HUES64 (cell line): ENCODE measurements at regions not wholly inside any gene's neighbourhood (a gene's known extent, or its start where the extent isn't known, plus 50 kb on each side); places are given as distances from the start of the nearest gene placed in this dataset.

Source experiments
- H3K27ac ChIP-seq: 2 replicates; pipeline ENCODE4 v1.7.0; 2013; ENCODE audit warnings: low read depth, low read length, inconsistent platforms
- H3K27me3 ChIP-seq: 2 replicates; pipeline ENCODE4 v1.6.1; 2013; ENCODE audit warnings: mild to moderate bottlenecking, low read length; ENCODE audit not compliant: insufficient read depth
- H3K36me3 ChIP-seq: 2 replicates; pipeline ENCODE4 v1.6.1; 2013; ENCODE audit warnings: mild to moderate bottlenecking, low read length; ENCODE audit not compliant: insufficient read depth
- H3K4me1 ChIP-seq: 2 replicates; pipeline ENCODE4 v1.6.1; 2013; ENCODE audit warnings: mild to moderate bottlenecking, low read length, moderate library complexity; ENCODE audit not compliant: insufficient read depth
- H3K4me3 ChIP-seq: 2 replicates; pipeline ENCODE4 v1.5.1; 2013; ENCODE audit warnings: mild to moderate bottlenecking, low read length, moderate library complexity
- H3K9ac ChIP-seq: 2 replicates; pipeline ENCODE4 v1.6.1; 2013; ENCODE audit warnings: mild to moderate bottlenecking, low read depth, low read length
- H3K9me3 ChIP-seq: 2 replicates; pipeline ENCODE4 v1.6.1; 2013; ENCODE audit warnings: low read depth, low read length; ENCODE audit not compliant: insufficient read depth
- WGBS: fragments of 150-250, 120-280 bp; methylation state at CpG from one replicate; pipeline ENCODE4 v1.1.7; 2013; ENCODE audit warnings: missing lambda C conversion rate; 5-methylcytosine and 5-hydroxymethylcytosine counted together

DNA sequence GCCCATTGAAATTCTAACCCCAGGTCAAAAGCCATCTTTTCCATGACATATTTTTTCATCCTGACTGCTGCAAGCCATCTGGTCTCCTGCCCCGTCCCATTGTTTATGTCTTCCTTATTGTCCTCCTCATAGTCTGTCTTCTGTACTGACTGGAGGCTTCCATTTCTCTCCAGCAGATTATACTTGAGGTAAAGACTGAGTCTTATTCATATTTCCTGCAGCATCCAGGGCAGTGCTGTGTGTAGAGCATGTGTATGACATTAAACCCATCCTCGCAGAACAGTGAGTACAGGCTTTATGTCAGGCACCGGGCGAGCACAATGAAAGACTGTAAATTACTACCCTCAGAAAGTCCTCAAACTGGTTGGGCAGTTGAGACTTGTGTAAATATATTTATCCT is 275.1 kb downstream of the C4orf33 start:
- H3K4me3 ChIP-seq, result no peak overlapping the region
- H3K9ac ChIP-seq, result no peak overlapping the region
- WGBS, result 95% methylated on average over 4 of the region's 4 CpGs
- no peaks in the 10 kb centered on the region for H3K36me3 ChIP-seq
- peaks cover 3% of the 10 kb centered on the region; the same call in 1 of the 2 replicates for H3K9me3 ChIP-seq
- no peak overlapping the region for H3K27ac ChIP-seq
- H3K27me3 ChIP-seq, result no peaks in the 10 kb centered on the region
- H3K4me1 ChIP-seq, result no peaks in the 10 kb centered on the region

DNA sequence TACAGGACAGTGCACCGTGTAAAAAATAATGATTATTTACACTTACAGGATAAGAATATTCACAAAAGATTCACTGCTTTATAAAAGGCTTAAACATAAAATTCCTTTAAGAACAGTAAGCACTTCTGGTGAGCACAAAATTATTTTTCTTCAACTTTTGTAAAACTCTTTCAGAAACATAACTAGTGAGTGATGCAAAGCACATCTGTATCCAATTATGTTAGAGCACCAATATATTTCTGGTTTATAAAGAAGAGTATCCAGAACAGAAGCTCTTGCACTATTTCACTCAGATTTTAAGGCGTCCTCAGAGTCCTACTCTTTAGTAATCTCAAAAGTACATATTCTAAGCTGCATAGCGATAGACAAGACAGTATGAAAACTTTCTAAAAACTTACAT is 276.0 kb downstream of the C4orf33 start:
- WGBS, result 97% methylated on average over 2 of the region's 3 CpGs
- Histone ChIP-seq H3K36me3 (no peaks in the 10 kb centered on the region), H3K27me3 (no peaks in the 10 kb centered on the region), H3K9ac (no peak overlapping the region), H3K4me3 (no peak overlapping the region), H3K4me1 (no peaks in the 10 kb centered on the region), H3K27ac (no peak overlapping the region), H3K9me3 (peaks cover 3% of the 10 kb centered on the region; the same call in 1 of the 2 replicates)

DNA sequence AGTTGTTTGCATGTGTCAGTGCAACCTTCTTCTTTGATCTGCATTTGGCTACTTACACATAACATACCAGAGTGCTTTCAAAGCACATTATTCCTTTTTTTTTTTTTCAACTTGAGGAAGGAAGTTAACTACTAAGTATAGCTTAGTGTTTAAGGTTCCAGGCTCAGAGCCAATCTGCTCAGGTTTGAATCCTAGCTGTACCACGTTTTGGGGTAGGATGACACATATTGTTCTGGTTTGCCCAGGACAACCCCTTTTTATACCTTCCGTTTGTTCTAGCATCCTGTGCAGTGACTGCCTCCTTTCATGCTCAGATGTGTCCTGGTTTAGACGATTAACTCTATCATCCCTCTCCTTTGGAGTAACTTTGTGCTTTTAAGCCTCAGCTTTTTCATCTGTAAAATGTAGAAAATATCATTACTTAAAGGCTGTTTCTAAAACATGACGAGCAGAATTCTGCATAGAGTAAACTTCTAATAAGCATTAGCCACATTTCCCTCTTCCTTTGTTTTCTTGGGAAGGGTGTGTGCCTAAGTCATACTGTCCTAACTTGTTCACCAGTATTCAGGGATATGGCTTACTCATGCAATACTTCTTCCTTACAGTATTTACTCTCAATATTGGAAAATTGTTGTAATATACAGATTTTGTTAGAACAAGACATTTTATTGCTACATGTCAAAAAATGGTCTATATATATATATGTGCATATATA is 281.3 kb downstream of the C4orf33 start:
- Histone ChIP-seq H3K9me3 (peaks cover 3% of the 10 kb centered on the region; the same call in 1 of the 2 replicates), H3K36me3 (no peaks in the 10 kb centered on the region), H3K4me3 (no peak overlapping the region), H3K9ac (no peak overlapping the region), H3K27me3 (no peaks in the 10 kb centered on the region), H3K27ac (no peak overlapping the region), H3K4me1 (no peaks in the 10 kb centered on the region)
- 85% methylated on average over 4 of the region's 4 CpGs for WGBS

DNA sequence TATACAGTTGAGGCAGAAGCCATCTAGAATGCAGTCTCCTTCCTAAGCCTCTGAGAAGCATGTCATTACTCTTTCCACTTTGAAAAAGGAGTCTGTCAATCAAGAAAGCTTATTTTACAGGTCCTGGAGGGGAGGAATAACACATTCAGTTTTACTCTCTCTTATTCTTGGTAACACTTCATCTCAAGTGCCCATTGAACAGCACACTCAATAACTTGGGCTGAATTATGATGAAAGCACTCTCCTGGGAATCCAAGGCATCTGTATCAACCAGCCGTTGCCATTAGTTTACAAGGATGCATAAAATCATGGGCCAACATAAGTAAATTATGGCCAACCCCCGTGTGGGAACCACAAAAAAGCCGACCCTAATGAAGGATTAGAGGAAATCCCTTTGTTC is 282.4 kb downstream of the C4orf33 start:
- WGBS, result 91% methylated on average over 3 of the region's 3 CpGs
- Histone ChIP-seq H3K9ac (no peak overlapping the region), H3K4me3 (no peak overlapping the region), H3K27me3 (no peaks in the 10 kb centered on the region), H3K4me1 (no peaks in the 10 kb centered on the region), H3K36me3 (no peaks in the 10 kb centered on the region), H3K27ac (no peak overlapping the region), H3K9me3 (peaks cover 3% of the 10 kb centered on the region; the same call in 1 of the 2 replicates)

DNA sequence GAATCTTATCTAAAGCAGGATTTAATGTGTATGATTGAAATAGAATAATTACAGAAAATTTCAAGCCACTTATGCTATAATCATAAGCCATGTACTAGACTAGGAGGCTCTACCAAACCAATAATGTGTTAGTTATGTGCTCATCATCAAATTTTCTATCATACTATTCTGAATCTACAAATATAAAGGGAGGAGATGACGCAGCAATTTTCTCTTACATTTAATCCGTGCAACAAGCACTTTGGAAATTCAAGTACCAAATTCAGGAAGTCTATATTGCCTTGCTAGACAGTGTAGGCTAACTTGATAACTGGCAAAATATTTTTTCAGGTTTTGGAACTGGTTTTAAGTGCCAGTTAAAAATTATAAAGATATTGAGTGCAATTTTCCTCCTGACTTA is 283.5 kb downstream of the C4orf33 start:
- Histone ChIP-seq H3K36me3 (no peaks in the 10 kb centered on the region), H3K4me3 (no peak overlapping the region)
- WGBS, result 100% methylated on average over 2 of the region's 2 CpGs

DNA sequence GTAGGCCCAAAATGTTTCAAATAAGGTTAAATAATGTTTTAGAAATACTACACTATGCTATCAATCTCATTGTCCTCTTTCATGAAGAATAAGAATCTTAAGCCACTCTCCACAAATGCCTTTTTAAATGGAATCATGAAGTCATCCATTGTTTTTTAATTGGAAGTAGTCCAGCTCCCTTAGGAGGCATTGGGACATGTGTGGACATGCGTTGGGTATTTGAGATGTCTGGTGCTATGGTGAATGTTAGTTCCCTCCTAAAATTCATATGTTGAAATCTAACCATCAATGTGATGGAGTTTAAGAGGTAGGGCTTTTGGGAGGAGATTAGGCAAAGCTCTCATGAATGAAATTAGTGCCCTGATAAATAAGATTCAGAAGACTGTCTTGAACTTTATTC is 289.0 kb downstream of the C4orf33 start:
- no peak overlapping the region for H3K9ac ChIP-seq
- H3K4me1 ChIP-seq, result no peaks in the 10 kb centered on the region
- H3K9me3 ChIP-seq, result no peaks in the 10 kb centered on the region
- WGBS, result 95% methylated on average over 1 of the region's 1 CpG
- no peak overlapping the region for H3K27ac ChIP-seq
- H3K4me3 ChIP-seq, result no peak overlapping the region
- H3K36me3 ChIP-seq, result no peaks in the 10 kb centered on the region
- no peaks in the 10 kb centered on the region for H3K27me3 ChIP-seq

More for the DNA sequence above, 283.5 kb downstream of the C4orf33 start:
- Histone ChIP-seq H3K4me1 (no peaks in the 10 kb centered on the region), H3K27ac (no peak overlapping the region), H3K9me3 (peaks cover 3% of the 10 kb centered on the region; the same call in 1 of the 2 replicates), H3K9ac (no peak overlapping the region), H3K27me3 (no peaks in the 10 kb centered on the region)

DNA sequence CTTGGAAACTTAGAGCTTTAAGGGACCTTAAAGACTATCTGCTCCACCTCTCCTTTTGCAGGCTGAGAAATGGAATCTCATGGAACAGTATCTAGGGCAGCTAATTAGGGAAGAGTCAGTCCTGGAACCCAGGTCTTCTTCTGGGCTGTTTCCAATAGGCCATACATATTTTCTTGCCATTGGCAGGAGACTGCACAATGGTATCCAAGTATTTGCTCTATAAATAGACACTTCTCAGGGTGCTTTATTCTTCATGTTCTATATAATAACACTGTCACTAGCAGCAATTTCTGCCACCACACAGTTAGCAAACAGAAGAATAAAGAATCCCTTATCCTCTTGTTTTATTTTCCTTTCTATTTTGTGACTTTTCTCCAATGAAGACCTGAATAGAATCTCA is 291.7 kb downstream of the C4orf33 start:
- no peaks in the 10 kb centered on the region for H3K4me1 ChIP-seq
- peaks cover 6% of the 10 kb centered on the region for H3K9me3 ChIP-seq
- H3K27me3 ChIP-seq, result no peaks in the 10 kb centered on the region
- no peak overlapping the region for H3K27ac ChIP-seq
- no peak overlapping the region for H3K4me3 ChIP-seq
- no peaks in the 10 kb centered on the region for H3K36me3 ChIP-seq
- H3K9ac ChIP-seq, result no peak overlapping the region

DNA sequence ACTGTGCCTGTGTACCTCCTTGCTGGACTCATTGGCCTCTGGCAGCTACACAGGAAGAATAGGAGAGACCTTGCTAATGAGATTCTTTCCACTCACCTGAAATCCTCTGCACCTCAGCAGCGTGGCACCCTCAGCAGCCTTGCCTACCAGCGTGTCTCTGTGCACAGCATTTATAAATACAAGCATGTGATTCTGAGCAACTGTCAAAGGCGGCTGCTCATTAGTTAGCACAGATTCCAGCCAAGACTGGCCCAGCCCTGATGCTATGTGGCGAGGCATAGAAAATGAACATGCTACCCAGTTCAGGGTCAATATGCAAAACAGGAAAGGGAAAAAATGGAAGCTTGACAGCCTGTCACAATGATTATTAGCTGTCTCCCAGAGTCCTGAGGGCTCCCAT is 298.0 kb downstream of the C4orf33 start:
- H3K27me3 ChIP-seq, result no peaks in the 10 kb centered on the region
- H3K4me3 ChIP-seq, result no peak overlapping the region
- 93% methylated on average over 4 of the region's 4 CpGs for WGBS
- H3K9me3 ChIP-seq, result peaks cover 18% of the 10 kb centered on the region
- H3K9ac ChIP-seq, result no peak overlapping the region
- H3K27ac ChIP-seq, result no peak overlapping the region
- no peaks in the 10 kb centered on the region for H3K36me3 ChIP-seq
- no peaks in the 10 kb centered on the region for H3K4me1 ChIP-seq

DNA sequence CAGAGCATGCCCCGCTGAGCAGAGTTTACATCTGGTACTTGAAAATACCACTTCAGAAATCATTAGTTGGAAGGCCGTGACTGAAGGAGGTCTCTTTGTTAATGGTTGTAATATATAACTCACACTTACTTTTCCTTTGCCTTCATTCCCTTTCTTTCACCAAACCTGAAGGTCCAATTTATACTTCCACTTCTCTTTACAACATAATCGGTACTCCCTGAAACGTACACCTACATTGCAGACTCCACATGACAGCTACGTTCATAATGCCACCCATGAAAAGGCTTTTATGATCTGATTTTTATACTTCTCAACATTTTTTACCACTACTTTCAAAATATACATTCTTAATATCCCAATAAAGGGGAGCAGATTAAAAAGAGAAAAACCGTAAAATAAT is 298.7 kb downstream of the C4orf33 start:
- Histone ChIP-seq H3K4me1 (no peaks in the 10 kb centered on the region), H3K27ac (no peak overlapping the region), H3K4me3 (no peak overlapping the region), H3K27me3 (no peaks in the 10 kb centered on the region), H3K9me3 (peaks cover 18% of the 10 kb centered on the region), H3K36me3 (no peaks in the 10 kb centered on the region), H3K9ac (no peak overlapping the region)
- 90% methylated on average over 4 of the region's 6 CpGs for WGBS

DNA sequence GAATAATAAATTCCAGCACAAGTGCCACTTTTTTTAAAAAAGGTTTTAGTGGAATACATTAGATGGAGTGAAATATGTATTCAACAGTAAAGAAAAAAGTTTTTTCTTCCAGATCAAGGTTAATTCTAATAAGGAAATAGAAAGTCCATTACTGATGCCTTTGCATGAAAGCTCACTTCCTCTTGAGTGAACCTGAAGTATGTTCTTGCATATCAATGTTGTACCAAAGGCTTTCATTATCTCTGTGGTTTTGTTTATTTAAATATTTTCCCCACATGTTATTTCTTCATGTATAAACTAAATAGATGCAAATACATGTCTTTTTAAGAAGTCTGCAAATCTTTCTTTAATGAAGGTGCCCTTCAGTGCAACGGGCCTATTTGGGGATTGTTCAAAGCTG is 307.9 kb downstream of the C4orf33 start:
- Histone ChIP-seq H3K36me3 (no peaks in the 10 kb centered on the region), H3K4me1 (peaks cover 8% of the 10 kb centered on the region; the same call in 1 of the 2 replicates), H3K4me3 (no peak overlapping the region), H3K27me3 (no peaks in the 10 kb centered on the region), H3K27ac (no peak overlapping the region), H3K9me3 (0 out of 2 replicates have a peak, but pooled peaks cover under 1% of the 10 kb centered on the region), H3K9ac (no peak overlapping the region)
- 100% methylated on average over 1 of the region's 1 CpG for WGBS

DNA sequence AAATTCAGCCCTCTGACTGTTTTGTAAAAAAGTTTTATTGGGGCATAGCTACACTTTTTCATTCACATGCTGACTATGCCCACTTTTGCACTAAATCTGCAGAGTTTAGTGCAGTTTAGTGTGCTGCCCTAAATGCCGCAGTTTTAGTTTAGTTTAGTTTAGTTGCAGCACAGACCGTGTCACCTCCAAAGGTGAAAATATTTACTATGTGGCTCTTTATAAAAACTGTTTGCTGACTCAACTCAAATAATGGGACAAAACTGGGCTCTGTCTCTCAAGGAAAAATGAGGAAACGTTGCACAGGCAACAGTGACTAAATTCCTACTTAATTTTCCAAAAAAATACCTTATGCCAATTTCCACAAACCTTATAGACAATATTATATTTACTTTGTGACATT is 314.2 kb downstream of the C4orf33 start:
- Histone ChIP-seq H3K9me3 (no peaks in the 10 kb centered on the region), H3K27me3 (no peaks in the 10 kb centered on the region), H3K4me1 (no peaks in the 10 kb centered on the region), H3K36me3 (no peaks in the 10 kb centered on the region), H3K27ac (no peak overlapping the region), H3K9ac (no peak overlapping the region), H3K4me3 (no peak overlapping the region)
- 84% methylated on average over 3 of the region's 3 CpGs for WGBS

DNA sequence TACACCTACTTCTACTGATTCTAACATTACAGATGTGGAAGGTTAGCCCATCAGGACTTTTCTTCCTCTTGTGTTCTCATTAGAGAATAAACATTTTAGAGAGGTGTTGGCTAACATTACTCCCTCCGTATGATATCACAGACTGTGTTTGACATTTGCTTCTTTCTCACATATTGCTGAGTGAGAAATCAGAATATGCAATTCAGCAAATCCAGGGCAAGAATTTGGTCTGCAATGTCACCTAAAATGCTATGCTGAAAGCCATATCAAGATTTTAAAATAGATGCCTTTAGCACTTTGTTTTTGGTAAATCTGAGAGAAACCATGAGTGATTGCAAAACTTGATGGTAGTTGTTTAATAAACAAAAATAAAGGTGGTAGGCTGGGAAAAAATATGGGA is 319.1 kb downstream of the C4orf33 start:
- H3K4me1 ChIP-seq, result no peaks in the 10 kb centered on the region
- 83% methylated on average over 1 of the region's 1 CpG for WGBS
- no peaks in the 10 kb centered on the region for H3K27me3 ChIP-seq
- H3K36me3 ChIP-seq, result no peaks in the 10 kb centered on the region
- H3K9me3 ChIP-seq, result no peaks in the 10 kb centered on the region
- no peak overlapping the region for H3K27ac ChIP-seq
- no peak overlapping the region for H3K9ac ChIP-seq
- no peak overlapping the region for H3K4me3 ChIP-seq
